C1 segment of cervical spinal cord (tissue), 14 donors: ENCODE measurements at regions not wholly inside any gene's neighbourhood (a gene's known extent, or its start where the extent isn't known, plus 50 kb on each side); places are given as distances from the start of the nearest gene placed in this dataset.

ENCODE experiments used
- DNase-seq, 14 donors: peaks; one replicate each; lab custom pipeline; 2025; lab: John Stamatoyannopoulos, UW

GRCh38 chr9:113781381-113781780 is 94.7 kb upstream of the ZNF618 start:
- no peak for DNase-seq

DNA sequence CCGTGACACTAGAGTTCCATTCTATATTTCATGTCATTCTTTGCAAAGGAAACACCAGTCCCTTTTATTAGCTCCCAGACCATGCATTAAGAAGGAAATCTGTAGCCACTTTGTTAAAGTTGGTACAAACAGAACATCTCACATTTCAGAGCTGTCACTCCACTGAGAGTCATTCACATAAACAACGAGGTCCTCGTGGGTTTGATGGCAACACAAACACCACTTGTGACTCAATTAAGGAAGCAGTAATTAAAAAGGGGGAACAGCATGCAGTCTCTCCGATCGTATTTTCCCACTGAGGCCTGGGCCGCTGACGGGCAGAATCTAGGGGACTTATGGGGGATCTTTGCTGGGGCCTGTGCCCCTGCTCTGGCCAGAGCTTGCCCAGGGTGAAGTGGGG is 94.2 kb upstream of the ZNF618 start:
- no peak for DNase-seq

- no peak for DNase-seq
Observed at GRCh38 chr9:113783475-113783874, 92.6 kb upstream of the ZNF618 start.

DNA sequence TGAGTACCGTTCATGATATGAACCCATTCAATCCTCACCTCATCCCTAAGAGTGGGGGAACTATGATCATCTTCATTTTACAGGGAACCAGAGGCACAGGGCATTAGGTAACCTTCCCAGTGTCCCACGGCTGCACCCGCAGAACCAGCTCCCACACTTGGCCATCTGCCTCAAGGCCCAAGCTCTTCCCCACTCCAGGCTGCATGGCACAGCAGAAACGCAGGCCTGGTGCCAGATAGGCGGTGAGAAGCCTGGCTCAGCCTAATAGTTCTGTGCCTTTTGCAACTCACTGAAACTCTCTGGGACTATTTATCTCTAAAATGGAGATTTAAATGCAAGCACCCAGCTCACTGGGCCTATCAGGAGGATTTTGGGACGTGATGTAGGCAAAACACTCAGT is 90.8 kb upstream of the ZNF618 start:
- DNase-seq, result peak in 1 of 14 donors; percentile 4

DNA sequence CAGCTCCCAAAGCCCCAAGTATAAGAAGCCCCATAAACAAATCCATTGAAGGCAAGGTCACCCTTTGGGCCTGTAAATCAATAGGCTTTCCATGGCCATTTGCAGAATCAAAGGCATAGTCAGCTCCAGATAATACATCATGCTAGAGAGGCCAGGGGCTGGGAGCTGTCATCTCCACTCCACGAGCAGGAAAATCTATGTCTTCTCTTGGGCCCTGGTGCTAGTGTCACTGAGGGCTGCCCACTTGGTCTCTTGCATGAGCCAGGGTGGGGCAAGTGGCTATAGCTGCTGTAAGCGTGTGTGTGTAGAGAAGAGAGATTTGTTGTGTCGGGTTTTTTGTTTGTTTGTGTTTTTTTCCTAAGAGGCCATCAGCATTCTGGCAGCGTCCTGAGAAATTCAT is 90.0 kb upstream of the ZNF618 start:
- no peak for DNase-seq

- no peak for DNase-seq
Observed at GRCh38 chr9:113787871-113788270, 88.2 kb upstream of the ZNF618 start.

DNA sequence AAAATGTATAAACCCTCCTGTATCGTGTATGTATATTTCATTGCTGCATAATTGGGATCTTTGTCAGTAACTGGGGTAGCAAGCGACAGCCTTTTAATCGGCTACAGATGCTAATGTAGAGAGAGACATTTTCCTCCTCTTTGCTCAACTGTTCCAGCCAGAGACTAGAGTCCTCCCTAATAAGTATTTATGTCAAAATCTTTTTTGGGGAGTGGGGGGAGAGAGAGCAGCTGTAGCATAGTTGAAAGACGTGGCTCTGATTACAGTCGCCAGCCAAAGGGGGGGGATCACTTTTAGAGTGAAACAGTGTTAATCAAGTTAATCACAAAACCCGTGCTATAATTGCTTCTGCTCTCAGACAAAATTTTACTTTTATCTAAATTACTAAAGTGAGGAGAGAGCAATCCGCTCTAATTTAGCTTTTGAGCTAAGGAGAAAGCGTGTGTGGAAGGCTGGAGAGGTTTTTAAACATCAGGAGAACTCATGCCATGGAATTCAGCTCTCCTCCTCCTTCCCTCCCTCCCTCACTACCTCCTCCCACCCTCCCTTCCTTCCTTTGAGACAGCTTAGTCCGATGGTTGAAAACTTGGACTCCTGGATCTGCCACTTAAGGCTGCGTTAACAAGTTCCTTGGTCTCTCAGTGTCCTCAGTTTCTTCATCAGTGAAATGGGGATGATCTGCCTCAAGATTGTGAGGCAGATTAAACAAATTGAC is 87.3 kb upstream of the ZNF618 start:
- DNase-seq, result no peak

GRCh38 chr9:113790093-113790492 is 86.0 kb upstream of the ZNF618 start:
- DNase-seq, result no peak

GRCh38 chr9:113793558-113793957 is 82.6 kb upstream of the ZNF618 start:
- no peak for DNase-seq

DNA sequence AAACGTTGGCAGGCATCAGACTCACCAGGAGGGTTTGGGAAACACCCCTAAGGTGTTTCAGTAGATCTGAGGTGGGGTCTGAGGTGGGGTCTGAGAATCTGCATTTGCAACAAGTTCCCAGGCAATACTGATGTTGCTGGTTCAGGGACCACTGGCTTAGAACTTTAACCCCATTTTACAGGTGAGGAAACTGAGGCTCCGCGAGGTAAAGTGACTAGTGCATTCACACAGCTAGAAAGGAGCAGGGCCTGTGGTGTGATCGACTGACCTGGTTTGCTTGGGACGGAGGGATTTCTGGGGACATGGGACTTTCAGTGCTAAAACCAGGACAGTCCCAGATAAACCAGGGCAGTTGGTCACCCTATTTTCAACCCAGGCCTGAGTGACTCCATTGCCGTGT is 81.4 kb upstream of the ZNF618 start:
- no peak for DNase-seq

DNA sequence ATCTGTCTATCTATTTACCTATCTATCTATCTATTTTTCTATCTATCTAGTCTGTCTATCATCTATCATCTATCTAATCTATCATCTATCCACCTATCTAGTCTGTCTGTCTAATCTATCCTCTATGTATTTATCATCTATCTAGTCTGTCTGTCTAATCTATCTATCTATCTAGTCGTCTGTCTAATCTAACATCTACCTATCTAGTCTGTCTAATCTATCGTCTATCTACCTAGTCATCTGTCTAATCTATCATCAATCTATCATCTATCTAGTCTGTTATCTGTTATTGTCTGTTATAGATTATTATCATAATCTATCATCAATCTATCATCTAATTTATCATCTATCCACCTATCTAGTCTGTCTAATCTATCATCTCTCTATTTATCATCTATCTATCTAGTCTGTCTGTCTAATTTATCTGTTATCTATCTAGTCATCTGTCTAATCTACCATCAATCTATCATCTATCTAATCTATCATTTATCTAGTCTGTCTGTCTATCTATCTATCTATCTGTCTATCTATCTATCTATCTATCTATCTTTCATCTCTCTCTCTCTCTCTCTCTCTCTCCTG is 80.2 kb upstream of the ZNF618 start:
- DNase-seq, result no peak

- DNase-seq, result no peak
Observed at GRCh38 chr9:113796646-113797426, 79.3 kb upstream of the ZNF618 start.

- DNase-seq, result no peak
Observed at GRCh38 chr9:113798062-113799030, 77.8 kb upstream of the ZNF618 start.

- DNase-seq, result no peak
Observed at GRCh38 chr9:113800276-113800675, 75.8 kb upstream of the ZNF618 start.

- DNase-seq, result no peak
Observed at GRCh38 chr9:113803811-113804589, 72.1 kb upstream of the ZNF618 start.

DNA sequence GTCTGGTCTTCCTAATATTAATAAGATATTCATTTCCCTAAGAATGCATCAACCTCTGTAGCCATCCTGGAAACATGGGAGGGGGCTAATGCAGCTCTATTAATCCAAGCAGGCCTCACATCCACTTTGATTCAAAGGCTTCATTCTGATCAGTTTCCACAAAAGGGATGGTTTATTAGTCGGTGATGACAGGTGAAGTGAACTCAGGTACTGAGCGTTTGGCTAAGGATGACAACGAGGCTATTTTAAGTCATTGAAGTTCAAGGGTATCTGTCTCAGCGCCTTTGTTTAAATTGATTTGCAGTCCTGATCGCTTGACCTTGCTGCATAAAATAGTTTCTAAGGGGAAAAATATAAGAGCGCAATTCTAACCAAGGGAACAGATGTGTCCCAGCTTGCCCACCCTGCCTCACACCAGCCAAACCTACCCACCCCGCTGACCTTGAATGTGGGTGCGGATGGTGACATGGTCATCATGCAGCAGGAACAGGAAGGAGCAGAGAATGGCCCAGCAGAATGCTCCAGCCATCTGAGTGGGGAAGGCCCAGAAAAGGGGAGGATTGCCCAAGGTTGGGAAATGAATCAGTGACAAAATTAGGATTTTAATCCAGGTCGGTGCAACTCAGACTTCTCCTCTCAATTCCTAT is 70.5 kb upstream of the ZNF618 start:
- no peak for DNase-seq

- DNase-seq, result peak in 8 of 14 donors; percentile 8 to 34 (median 18)
Observed at GRCh38 chr9:113807173-113808061, 68.7 kb upstream of the ZNF618 start.

GRCh38 chr9:113808391-113809358 is 67.4 kb upstream of the ZNF618 start:
- peak in 1 of 14 donors; percentile 7 for DNase-seq
